Mesothelial cell of epicardium (in vitro differentiated cells): ENCODE measurements at regions not wholly inside any gene's neighbourhood (a gene's known extent, or its start where the extent isn't known, plus 50 kb on each side); places are given as distances from the start of the nearest gene placed in this dataset.

Experiments used
- DNase-seq, 2 experiments: peaks; one replicate each; pipeline ENCODE4 v3.0.0; 2021; ENCODE audit warnings: low spot score in 2 of 2; ENCODE audit not compliant: unreplicated experiment in 2 of 2
- H3K27ac Mint-ChIP-seq: 2 replicates; pipeline ENCODE4 v1.8.0; 2021; ENCODE audit warnings: mixed read lengths
- H3K27me3 Mint-ChIP-seq: 2 replicates; pipeline ENCODE4 v1.8.0; 2021; ENCODE audit warnings: low read depth, mixed read lengths
- H3K36me3 Mint-ChIP-seq: 2 replicates; pipeline ENCODE4 v1.8.0; 2021; ENCODE audit warnings: mixed read lengths
- H3K4me1 Mint-ChIP-seq: 2 replicates; pipeline ENCODE4 v1.8.0; 2021; ENCODE audit warnings: mixed read lengths
- H3K4me3 Mint-ChIP-seq: 2 replicates; pipeline ENCODE4 v1.8.0; 2021; ENCODE audit warnings: mild to moderate bottlenecking, moderate library complexity, mixed read lengths
- H3K9me3 Mint-ChIP-seq: 2 replicates; pipeline ENCODE4 v1.8.0; 2021; ENCODE audit warnings: mixed read lengths
- TF ChIP-seq, protein P1 (sequence below): fragments of 200-600 bp; sonication (generic); IDR thresholded peaks from one replicate; pipeline ENCODE4 v1.5.0; 2021; ENCODE audit warnings: antibody characterized with exemption; ENCODE audit not compliant: unreplicated experiment

DNA sequence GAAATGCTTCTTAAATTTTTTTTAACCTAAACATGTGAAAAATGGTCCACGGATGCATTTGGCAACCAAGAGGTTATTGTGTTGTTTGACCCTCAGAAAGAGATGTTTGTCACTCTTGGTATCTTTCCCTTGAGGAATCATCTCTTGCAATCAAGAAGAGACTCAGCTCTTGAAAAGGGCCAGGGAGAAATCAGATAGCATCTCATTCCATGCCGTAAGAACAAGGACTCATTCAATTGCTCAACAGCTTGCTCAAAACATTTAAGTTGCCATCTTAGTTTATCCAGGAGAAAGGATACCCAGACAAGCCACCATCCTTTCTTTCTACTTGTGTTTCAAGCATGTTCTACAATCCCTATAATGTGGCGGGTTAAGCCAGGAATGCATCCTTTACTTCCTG is 209.5 kb upstream of the LNX1 start:
- no peak for DNase-seq
- Mint-ChIP-seq H3K27me3 (peaks cover 1% of the 10 kb centered on the region), H3K36me3 (no peaks in the 10 kb centered on the region), H3K4me3 (no peak overlapping the region), H3K9me3 (no peaks in the 10 kb centered on the region), H3K4me1 (no peaks in the 10 kb centered on the region), H3K27ac (no peak overlapping the region)
- TF ChIP-seq, protein P1, sequence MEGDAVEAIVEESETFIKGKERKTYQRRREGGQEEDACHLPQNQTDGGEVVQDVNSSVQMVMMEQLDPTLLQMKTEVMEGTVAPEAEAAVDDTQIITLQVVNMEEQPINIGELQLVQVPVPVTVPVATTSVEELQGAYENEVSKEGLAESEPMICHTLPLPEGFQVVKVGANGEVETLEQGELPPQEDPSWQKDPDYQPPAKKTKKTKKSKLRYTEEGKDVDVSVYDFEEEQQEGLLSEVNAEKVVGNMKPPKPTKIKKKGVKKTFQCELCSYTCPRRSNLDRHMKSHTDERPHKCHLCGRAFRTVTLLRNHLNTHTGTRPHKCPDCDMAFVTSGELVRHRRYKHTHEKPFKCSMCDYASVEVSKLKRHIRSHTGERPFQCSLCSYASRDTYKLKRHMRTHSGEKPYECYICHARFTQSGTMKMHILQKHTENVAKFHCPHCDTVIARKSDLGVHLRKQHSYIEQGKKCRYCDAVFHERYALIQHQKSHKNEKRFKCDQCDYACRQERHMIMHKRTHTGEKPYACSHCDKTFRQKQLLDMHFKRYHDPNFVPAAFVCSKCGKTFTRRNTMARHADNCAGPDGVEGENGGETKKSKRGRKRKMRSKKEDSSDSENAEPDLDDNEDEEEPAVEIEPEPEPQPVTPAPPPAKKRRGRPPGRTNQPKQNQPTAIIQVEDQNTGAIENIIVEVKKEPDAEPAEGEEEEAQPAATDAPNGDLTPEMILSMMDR = no peak

DNA sequence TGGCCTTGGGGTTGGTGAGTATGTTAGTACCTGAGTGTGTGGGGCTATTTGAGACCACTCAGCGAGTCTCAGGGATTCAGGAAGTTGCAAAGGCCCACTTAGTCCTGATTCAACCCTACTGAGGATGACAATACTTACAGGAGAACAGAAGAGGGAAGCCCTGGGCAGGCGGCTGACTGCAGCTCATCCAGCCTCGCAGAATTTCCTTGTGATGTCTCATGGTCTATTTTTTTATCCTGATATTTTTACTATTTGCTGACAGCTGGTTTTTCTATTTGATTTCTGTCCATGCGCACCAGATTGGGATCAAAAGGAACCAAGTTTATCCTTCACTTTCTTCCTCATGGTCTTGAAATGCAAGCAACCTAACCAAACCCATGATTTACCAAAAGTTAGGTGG is 201.8 kb upstream of the LNX1 start:
- H3K4me1 Mint-ChIP-seq = no peaks in the 10 kb centered on the region
- TF ChIP-seq, protein P1 = no peak
- H3K36me3 Mint-ChIP-seq = no peaks in the 10 kb centered on the region

DNA sequence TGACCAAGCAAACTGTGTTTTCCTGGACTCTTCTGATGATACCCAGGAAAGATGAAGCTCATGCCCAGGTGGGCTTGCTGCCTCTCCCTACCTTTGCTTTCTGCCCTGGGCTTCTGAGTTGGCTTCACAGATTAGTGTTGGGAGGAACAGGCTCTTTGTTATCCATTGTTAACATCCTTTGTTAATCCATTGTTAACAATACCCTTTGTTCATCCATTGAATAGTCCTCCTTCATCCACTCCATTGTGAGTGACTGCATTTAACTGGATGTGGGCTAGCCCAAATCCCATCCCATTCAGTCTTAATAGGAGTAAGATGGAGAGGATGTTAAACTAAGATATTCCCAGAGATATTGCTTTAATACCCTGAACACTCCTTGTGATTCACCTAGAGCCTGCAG is 199.0 kb upstream of the LNX1 start:
- no peaks in the 10 kb centered on the region for H3K4me1 Mint-ChIP-seq
- DNase-seq = no peak

More for the DNA sequence above, 201.8 kb upstream of the LNX1 start:
- Mint-ChIP-seq H3K27ac (no peak overlapping the region), H3K4me3 (no peak overlapping the region), H3K9me3 (no peaks in the 10 kb centered on the region), H3K27me3 (peaks cover 14% of the 10 kb centered on the region)
- DNase-seq = no peak

DNA sequence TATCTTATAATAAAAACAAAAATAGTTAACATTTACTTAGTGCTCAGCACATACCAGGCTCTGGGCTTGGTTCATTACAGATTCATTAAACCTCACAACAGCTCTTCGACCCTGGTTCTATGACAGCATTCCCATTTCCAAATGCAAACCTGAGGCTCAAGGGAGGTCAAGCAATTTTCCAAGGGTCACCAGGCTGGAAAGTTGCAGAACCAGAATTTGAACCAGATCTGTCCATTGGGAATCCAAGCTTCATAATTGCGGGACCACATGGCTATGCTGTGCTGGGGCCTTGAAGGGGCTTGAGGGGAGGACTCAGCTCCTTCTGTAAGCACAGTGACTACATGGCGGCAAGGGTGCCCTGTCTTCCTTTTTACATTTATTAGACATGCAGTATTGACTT is 197.3 kb upstream of the LNX1 start:
- peaks cover 14% of the 10 kb centered on the region for H3K27me3 Mint-ChIP-seq
- no peaks in the 10 kb centered on the region for H3K9me3 Mint-ChIP-seq
- H3K4me1 Mint-ChIP-seq = no peaks in the 10 kb centered on the region
- H3K4me3 Mint-ChIP-seq = no peak overlapping the region
- H3K27ac Mint-ChIP-seq = no peak overlapping the region
- DNase-seq = no peak
- no peaks in the 10 kb centered on the region for H3K36me3 Mint-ChIP-seq
- TF ChIP-seq, protein P1 = no peak

More for the DNA sequence above, 199.0 kb upstream of the LNX1 start:
- H3K4me3 Mint-ChIP-seq = no peak overlapping the region
- H3K27ac Mint-ChIP-seq = no peak overlapping the region
- no peaks in the 10 kb centered on the region for H3K36me3 Mint-ChIP-seq
- no peaks in the 10 kb centered on the region for H3K9me3 Mint-ChIP-seq
- TF ChIP-seq, protein P1 = no peak
- H3K27me3 Mint-ChIP-seq = peaks cover 14% of the 10 kb centered on the region

- H3K4me1 Mint-ChIP-seq = no peaks in the 10 kb centered on the region
- H3K9me3 Mint-ChIP-seq = no peaks in the 10 kb centered on the region
- H3K4me3 Mint-ChIP-seq = no peak overlapping the region
- DNase-seq = no peak
- TF ChIP-seq, protein P1 = no peak
- H3K27ac Mint-ChIP-seq = no peak overlapping the region
- H3K36me3 Mint-ChIP-seq = no peaks in the 10 kb centered on the region
- peaks cover 14% of the 10 kb centered on the region for H3K27me3 Mint-ChIP-seq
These were observed 196.7 kb upstream of the LNX1 start for GRCh38 chr4:53788011-53788410.

DNA sequence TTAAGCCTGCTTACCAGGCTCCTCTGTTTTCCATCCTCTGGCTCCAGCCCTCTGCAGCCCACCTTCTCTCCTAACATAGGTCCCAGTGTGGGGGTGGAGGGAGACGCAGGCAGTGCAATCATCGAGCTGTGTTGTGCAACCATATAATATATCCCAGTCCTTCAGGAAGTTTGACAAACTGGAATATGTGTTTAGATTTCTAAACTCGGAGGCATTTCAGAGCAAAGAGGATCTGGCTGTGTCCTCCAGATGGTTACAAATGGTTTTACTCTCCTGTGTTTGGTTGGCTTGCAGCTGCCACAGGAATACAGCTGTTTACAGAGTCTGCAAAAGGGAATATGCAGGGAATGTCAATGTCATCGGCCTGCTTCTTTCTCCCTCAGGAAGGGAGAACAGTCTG is 195.3 kb upstream of the LNX1 start:
- DNase-seq = no peak
- H3K9me3 Mint-ChIP-seq = no peaks in the 10 kb centered on the region
- peak overlapping the region; percentile 19 for H3K27ac Mint-ChIP-seq
- TF ChIP-seq, protein P1 = no peak
- H3K4me1 Mint-ChIP-seq = no peaks in the 10 kb centered on the region
- H3K36me3 Mint-ChIP-seq = no peaks in the 10 kb centered on the region
- H3K27me3 Mint-ChIP-seq = peaks cover 8% of the 10 kb centered on the region
- no peak overlapping the region for H3K4me3 Mint-ChIP-seq
